NT2/D1 (cell line): ENCODE measurements at regions not wholly inside any gene's neighbourhood (a gene's known extent, or its start where the extent isn't known, plus 50 kb on each side); places are given as distances from the start of the nearest gene placed in this dataset.

Experiments
- SUZ12 ChIP-seq: IDR thresholded peaks from 2 replicates; pipeline ENCODE4 v1.6.1; 2011; ENCODE audit not compliant: insufficient read length, insufficient read depth; ENCODE audit errors: extremely low read depth
- YY1 ChIP-seq: IDR thresholded peaks from 2 replicates; pipeline ENCODE4 v1.6.1; 2011; ENCODE audit not compliant: insufficient read length, insufficient read depth
- ZNF274 ChIP-seq: IDR thresholded peaks from 2 replicates; pipeline ENCODE4 v1.6.1; 2011; ENCODE audit warnings: mild to moderate bottlenecking, low read depth, low read length

GRCh38 chr17:71528210-71528609 is 592.6 kb upstream of the SOX9 start:
- TF ChIP-seq YY1 (no peak), ZNF274 (no peak), SUZ12 (no peak)
